Osteocyte (in vitro differentiated cells): ENCODE measurements at regions not wholly inside any gene's neighbourhood (a gene's known extent, or its start where the extent isn't known, plus 50 kb on each side); places are given as distances from the start of the nearest gene placed in this dataset.

ENCODE experiments used
- DNase-seq: peaks from one replicate; pipeline ENCODE4 v3.0.0; 2021; ENCODE audit warnings: mixed read lengths; ENCODE audit not compliant: unreplicated experiment; ENCODE audit errors: extremely low spot score
- H3K27ac Mint-ChIP-seq: one replicate; pipeline ENCODE4 v1.8.0; 2021; ENCODE audit warnings: mild to moderate bottlenecking, mixed read lengths; ENCODE audit not compliant: unreplicated experiment
- H3K27me3 Mint-ChIP-seq: one replicate; pipeline ENCODE4 v1.8.0; 2021; ENCODE audit warnings: mixed read lengths; ENCODE audit not compliant: unreplicated experiment
- H3K36me3 Mint-ChIP-seq: one replicate; pipeline ENCODE4 v1.8.0; 2021; ENCODE audit warnings: mixed read lengths; ENCODE audit not compliant: unreplicated experiment
- H3K4me1 Mint-ChIP-seq: one replicate; pipeline ENCODE4 v1.8.0; 2021; ENCODE audit warnings: mixed read lengths; ENCODE audit not compliant: unreplicated experiment
- H3K4me3 Mint-ChIP-seq: one replicate; pipeline ENCODE4 v1.8.0; 2021; ENCODE audit warnings: mild to moderate bottlenecking, moderate library complexity, mixed read lengths; ENCODE audit not compliant: unreplicated experiment
- H3K9me3 Mint-ChIP-seq: one replicate; pipeline ENCODE4 v1.8.0; 2021; ENCODE audit warnings: mixed read lengths; ENCODE audit not compliant: unreplicated experiment
- TF ChIP-seq, protein P1 (sequence below): fragments of 200-600 bp; sonication (generic); IDR thresholded peaks from 2 replicates; pipeline ENCODE4 v1.5.0; 2021; ENCODE audit warnings: antibody characterized with exemption, mild to moderate bottlenecking, moderate library complexity

DNA sequence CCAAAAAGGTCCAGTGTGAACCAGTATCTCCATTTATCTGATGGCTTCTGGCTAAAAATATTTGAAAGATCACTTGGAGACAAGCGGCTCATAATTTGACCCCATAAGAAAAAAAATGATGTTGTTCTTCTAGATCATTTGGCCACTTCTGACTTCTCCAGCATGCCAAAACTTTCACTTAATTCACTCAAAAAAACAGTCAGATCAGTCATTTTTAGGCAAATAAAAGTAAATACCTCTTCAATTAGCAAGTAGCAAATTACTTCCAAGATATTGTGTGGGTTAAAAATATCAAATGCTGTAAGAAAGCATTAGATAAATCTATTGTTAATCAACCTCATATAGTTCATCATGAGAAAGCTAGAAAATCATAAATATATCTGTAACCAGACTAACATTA is 106.0 kb downstream of the ZC3H11B start:
- Mint-ChIP-seq H3K4me1 (no peaks in the 10 kb centered on the region), H3K9me3 (no peaks in the 10 kb centered on the region), H3K36me3 (no peaks in the 10 kb centered on the region), H3K4me3 (no peak overlapping the region), H3K27me3 (no peaks in the 10 kb centered on the region), H3K27ac (no peak overlapping the region)
- TF ChIP-seq, protein P1, sequence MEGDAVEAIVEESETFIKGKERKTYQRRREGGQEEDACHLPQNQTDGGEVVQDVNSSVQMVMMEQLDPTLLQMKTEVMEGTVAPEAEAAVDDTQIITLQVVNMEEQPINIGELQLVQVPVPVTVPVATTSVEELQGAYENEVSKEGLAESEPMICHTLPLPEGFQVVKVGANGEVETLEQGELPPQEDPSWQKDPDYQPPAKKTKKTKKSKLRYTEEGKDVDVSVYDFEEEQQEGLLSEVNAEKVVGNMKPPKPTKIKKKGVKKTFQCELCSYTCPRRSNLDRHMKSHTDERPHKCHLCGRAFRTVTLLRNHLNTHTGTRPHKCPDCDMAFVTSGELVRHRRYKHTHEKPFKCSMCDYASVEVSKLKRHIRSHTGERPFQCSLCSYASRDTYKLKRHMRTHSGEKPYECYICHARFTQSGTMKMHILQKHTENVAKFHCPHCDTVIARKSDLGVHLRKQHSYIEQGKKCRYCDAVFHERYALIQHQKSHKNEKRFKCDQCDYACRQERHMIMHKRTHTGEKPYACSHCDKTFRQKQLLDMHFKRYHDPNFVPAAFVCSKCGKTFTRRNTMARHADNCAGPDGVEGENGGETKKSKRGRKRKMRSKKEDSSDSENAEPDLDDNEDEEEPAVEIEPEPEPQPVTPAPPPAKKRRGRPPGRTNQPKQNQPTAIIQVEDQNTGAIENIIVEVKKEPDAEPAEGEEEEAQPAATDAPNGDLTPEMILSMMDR: no peak
- no peak for DNase-seq

DNA sequence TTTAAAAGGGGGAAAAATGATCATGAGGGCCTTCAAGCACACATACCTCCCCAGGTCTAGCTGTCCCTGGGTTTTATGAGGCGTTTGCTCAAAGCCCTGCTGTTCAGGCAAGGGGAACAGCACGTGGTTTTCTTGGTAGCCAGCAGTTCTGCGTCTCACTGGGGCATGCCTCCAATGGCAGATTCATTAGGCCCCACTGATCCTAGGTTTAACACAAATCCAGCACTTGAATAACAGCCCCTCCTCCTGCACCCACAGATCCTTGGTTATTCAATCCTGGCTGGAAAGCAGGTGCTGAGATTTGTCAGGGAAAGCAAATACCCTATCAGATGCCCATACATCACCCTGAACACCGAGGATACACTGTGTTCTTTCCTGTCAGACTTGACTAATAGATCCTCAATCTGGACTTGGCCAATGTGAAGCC is 106.4 kb downstream of the ZC3H11B start:
- TF ChIP-seq, protein P1: no peak
- H3K27me3 Mint-ChIP-seq: no peaks in the 10 kb centered on the region
- no peak overlapping the region for H3K27ac Mint-ChIP-seq
- H3K36me3 Mint-ChIP-seq: no peaks in the 10 kb centered on the region
- no peaks in the 10 kb centered on the region for H3K9me3 Mint-ChIP-seq
- DNase-seq: no peak
- H3K4me3 Mint-ChIP-seq: no peak overlapping the region
- H3K4me1 Mint-ChIP-seq: no peaks in the 10 kb centered on the region

DNA sequence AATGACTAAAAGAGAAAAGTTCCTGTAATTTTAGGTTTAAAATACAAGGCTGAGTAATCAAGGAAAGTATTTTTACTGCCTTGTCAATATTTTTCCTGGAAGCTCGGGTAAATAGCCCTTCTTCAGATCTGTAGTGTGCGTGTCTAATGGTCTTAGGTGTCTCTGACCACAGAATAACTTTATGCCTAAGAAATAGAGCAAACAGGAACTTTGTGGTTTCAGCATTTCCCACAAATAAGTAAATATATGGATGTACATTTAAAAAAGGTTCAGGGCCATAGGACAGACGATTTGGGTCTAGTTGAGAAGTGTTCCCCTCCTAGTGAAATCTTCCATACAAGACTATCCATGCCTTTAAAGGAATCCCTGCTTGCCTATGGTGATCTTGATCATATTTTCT is 107.0 kb downstream of the ZC3H11B start:
- no peak for DNase-seq
- no peaks in the 10 kb centered on the region for H3K4me1 Mint-ChIP-seq
- H3K27me3 Mint-ChIP-seq: no peaks in the 10 kb centered on the region
- H3K27ac Mint-ChIP-seq: no peak overlapping the region
- H3K36me3 Mint-ChIP-seq: no peaks in the 10 kb centered on the region
- H3K9me3 Mint-ChIP-seq: no peaks in the 10 kb centered on the region
- TF ChIP-seq, protein P1: no peak
- no peak overlapping the region for H3K4me3 Mint-ChIP-seq

DNA sequence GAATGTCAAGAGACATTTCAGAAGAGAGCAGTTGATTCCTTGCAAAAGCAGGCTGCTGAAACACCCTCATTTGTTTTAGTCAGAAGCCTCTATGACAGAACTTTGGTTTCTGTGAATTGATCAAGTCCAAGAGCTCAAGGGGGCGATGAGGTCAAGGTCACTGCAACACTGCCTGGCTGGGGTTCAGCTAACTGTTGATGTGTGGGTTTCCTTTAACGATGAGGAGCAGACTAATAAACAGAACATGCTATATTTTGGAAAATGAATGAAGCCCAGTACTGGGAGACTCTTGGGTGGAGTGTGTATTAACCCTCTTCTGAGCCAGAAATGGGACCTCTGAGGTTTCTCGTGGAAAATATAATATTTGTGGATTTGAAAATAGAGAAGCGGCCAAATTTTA is 109.3 kb downstream of the ZC3H11B start:
- no peaks in the 10 kb centered on the region for H3K27me3 Mint-ChIP-seq
- no peaks in the 10 kb centered on the region for H3K4me1 Mint-ChIP-seq
- H3K9me3 Mint-ChIP-seq: no peaks in the 10 kb centered on the region
- no peaks in the 10 kb centered on the region for H3K36me3 Mint-ChIP-seq
- no peak overlapping the region for H3K27ac Mint-ChIP-seq
- no peak for DNase-seq
- TF ChIP-seq, protein P1: no peak
- H3K4me3 Mint-ChIP-seq: no peak overlapping the region

DNA sequence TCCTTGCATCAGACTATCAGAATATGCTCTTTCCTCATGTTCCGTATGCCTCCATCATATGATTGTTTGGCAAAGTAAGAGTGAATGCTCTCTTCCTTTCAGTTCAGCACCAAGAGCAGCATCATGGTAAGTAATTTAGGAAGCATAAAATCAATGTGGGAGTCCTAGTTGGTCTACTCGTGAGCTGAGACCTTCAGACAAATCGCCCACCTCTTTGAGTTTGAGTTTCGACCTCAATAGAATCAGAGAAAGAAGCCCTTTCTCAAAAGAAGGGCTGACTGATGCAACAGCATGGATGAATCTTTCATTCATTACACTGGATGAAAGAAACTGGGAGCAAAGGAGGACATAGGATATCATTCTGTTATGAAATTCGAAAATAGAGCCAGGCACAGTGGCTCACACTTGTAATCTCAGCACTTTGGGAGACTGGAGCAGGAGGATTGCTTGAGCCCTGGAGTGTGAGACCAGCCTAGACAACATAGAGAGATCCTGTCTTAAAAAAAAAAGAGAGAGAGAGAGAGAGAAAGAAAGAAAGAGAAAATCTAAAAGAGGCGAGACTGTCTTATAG is 112.5 kb downstream of the ZC3H11B start:
- Mint-ChIP-seq H3K4me3 (no peak overlapping the region), H3K36me3 (no peaks in the 10 kb centered on the region), H3K27me3 (peaks cover 6% of the 10 kb centered on the region), H3K27ac (no peak overlapping the region), H3K9me3 (no peaks in the 10 kb centered on the region), H3K4me1 (no peaks in the 10 kb centered on the region)
- no peak for DNase-seq
- TF ChIP-seq, protein P1: no peak
